Parathyroid adenoma (tissue), 2 donors: ENCODE measurements at regions not wholly inside any gene's neighbourhood (a gene's known extent, or its start where the extent isn't known, plus 50 kb on each side); places are given as distances from the start of the nearest gene placed in this dataset.

Experiments
- H2AFZ ChIP-seq: fragments of 300-600 bp; sonication (generic); one replicate; pipeline ENCODE4 v1.7.0; 2017; ENCODE audit warnings: antibody characterized with exemption, mild to moderate bottlenecking
- H3K27ac ChIP-seq: fragments of 300-600 bp; sonication (generic); one replicate; pipeline ENCODE4 v1.7.0; 2017
- H3K27me3 ChIP-seq: fragments of 300-600 bp; sonication (generic); one replicate; pipeline ENCODE4 v1.7.0; 2017; ENCODE audit warnings: low read length; ENCODE audit not compliant: control insufficient read depth, insufficient read depth
- H3K36me3 ChIP-seq: fragments of 300-600 bp; sonication (generic); one replicate; pipeline ENCODE4 v1.7.0; 2017; ENCODE audit warnings: low read length; ENCODE audit not compliant: control insufficient read depth, insufficient read depth
- H3K4me1 ChIP-seq: fragments of 300-600 bp; sonication (generic); one replicate; pipeline ENCODE4 v1.7.0; 2017; ENCODE audit warnings: control low read depth
- H3K4me2 ChIP-seq: fragments of 300-600 bp; sonication (generic); one replicate; pipeline ENCODE4 v1.7.0; 2017; ENCODE audit warnings: low read length
- H3K4me3 ChIP-seq: fragments of 300-600 bp; sonication (generic); one replicate; pipeline ENCODE4 v1.7.0; 2017; ENCODE audit warnings: low read depth, low read length
- H3K79me2 ChIP-seq: fragments of 300-600 bp; sonication (generic); one replicate; pipeline ENCODE4 v1.7.0; 2017; ENCODE audit warnings: control low read depth
- H3K9ac ChIP-seq: fragments of 300-600 bp; sonication (generic); one replicate; pipeline ENCODE4 v1.7.0; 2017; ENCODE audit warnings: mild to moderate bottlenecking
- H3K9me3 ChIP-seq: fragments of 300-600 bp; sonication (generic); one replicate; pipeline ENCODE4 v1.7.0; 2017; ENCODE audit warnings: low read length; ENCODE audit not compliant: control insufficient read depth
- TF ChIP-seq, protein P1 (sequence below): fragments of 300-600 bp; sonication (generic); IDR thresholded peaks from one replicate; pipeline ENCODE4 v1.7.0; 2017; ENCODE audit warnings: antibody characterized with exemption, mild to moderate bottlenecking
- donor health status: primary hyperparathyroidism.

DNA sequence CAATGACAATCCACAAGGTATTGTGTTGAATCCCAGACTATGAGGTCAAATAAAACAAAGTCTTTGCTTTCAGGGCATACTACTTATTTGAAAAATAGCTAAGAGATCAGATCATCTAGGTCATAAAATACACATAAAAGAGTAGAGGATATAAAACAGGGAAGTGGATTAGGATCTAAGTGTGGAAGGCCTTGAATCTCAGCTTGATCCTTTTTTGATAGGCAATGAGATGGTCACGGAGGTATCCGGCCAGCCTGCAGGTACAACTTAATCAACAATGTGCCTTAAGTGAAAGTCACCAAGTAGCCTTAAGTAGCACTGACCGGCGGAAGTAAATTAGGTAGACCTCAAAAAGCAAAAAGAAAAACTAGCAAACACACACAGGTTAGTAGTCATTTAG, 901.7 kb downstream of the KCNJ2 start:
- Histone ChIP-seq H3K79me2 (no peaks in the 10 kb centered on the region), H3K4me1 (no peaks in the 10 kb centered on the region), H3K4me3 (no peak overlapping the region), H3K36me3 (no peaks in the 10 kb centered on the region), H3K4me2 (no peak overlapping the region), H3K9ac (no peak overlapping the region), H2AFZ (no peak overlapping the region), H3K27me3 (no peaks in the 10 kb centered on the region), H3K27ac (no peak overlapping the region), H3K9me3 (no peaks in the 10 kb centered on the region)
- TF ChIP-seq, protein P1, sequence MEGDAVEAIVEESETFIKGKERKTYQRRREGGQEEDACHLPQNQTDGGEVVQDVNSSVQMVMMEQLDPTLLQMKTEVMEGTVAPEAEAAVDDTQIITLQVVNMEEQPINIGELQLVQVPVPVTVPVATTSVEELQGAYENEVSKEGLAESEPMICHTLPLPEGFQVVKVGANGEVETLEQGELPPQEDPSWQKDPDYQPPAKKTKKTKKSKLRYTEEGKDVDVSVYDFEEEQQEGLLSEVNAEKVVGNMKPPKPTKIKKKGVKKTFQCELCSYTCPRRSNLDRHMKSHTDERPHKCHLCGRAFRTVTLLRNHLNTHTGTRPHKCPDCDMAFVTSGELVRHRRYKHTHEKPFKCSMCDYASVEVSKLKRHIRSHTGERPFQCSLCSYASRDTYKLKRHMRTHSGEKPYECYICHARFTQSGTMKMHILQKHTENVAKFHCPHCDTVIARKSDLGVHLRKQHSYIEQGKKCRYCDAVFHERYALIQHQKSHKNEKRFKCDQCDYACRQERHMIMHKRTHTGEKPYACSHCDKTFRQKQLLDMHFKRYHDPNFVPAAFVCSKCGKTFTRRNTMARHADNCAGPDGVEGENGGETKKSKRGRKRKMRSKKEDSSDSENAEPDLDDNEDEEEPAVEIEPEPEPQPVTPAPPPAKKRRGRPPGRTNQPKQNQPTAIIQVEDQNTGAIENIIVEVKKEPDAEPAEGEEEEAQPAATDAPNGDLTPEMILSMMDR = no peak

- no peaks in the 10 kb centered on the region for H3K79me2 ChIP-seq
- H3K4me1 ChIP-seq = no peaks in the 10 kb centered on the region
- TF ChIP-seq, protein P1 = no peak
- H3K9ac ChIP-seq = no peak overlapping the region
- H3K27ac ChIP-seq = no peak overlapping the region
- H3K4me3 ChIP-seq = no peak overlapping the region
- no peaks in the 10 kb centered on the region for H3K9me3 ChIP-seq
- H3K27me3 ChIP-seq = no peaks in the 10 kb centered on the region
- no peak overlapping the region for H3K4me2 ChIP-seq
- no peaks in the 10 kb centered on the region for H3K36me3 ChIP-seq
- H2AFZ ChIP-seq = no peak overlapping the region
Measured at GRCh38 chr17:71071837-71072236, 902.5 kb downstream of the KCNJ2 start.

- no peak overlapping the region for H2AFZ ChIP-seq
- H3K36me3 ChIP-seq = no peaks in the 10 kb centered on the region
- no peak overlapping the region for H3K4me3 ChIP-seq
- H3K79me2 ChIP-seq = no peaks in the 10 kb centered on the region
- TF ChIP-seq, protein P1 = no peak
- H3K4me2 ChIP-seq = no peak overlapping the region
- H3K27me3 ChIP-seq = no peaks in the 10 kb centered on the region
- no peak overlapping the region for H3K27ac ChIP-seq
- H3K9ac ChIP-seq = no peak overlapping the region
- H3K9me3 ChIP-seq = no peaks in the 10 kb centered on the region
- no peaks in the 10 kb centered on the region for H3K4me1 ChIP-seq
Measured at GRCh38 chr17:71080937-71081336, 911.6 kb downstream of the KCNJ2 start.

- H3K9ac ChIP-seq = no peak overlapping the region
- H3K79me2 ChIP-seq = no peaks in the 10 kb centered on the region
- no peaks in the 10 kb centered on the region for H3K9me3 ChIP-seq
- no peaks in the 10 kb centered on the region for H3K27me3 ChIP-seq
- no peak overlapping the region for H2AFZ ChIP-seq
- H3K4me2 ChIP-seq = no peak overlapping the region
- H3K36me3 ChIP-seq = no peaks in the 10 kb centered on the region
- no peaks in the 10 kb centered on the region for H3K4me1 ChIP-seq
- TF ChIP-seq, protein P1 = no peak
- H3K27ac ChIP-seq = no peak overlapping the region
- H3K4me3 ChIP-seq = no peak overlapping the region
Measured at GRCh38 chr17:71081666-71082065, 912.3 kb downstream of the KCNJ2 start.

DNA sequence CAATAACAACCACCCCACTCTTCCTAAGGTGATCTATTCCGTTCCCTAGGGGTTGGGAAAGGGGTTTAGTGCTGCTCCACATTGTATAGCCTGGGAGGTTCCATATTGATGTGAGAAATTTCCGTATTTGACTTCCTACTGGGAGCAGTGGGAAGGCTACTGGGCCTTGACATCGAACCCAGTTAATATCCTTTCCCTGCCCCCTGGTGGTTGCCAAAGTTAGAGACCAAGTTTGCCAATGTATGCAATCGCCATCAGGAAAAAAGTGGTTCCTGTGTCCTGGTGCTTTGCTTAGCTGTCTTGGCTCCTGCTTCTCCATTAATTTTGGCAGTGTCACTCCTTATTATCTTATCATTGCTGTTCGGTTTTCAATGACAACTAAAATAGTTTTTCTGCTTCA, 914.9 kb downstream of the KCNJ2 start:
- no peak overlapping the region for H3K4me2 ChIP-seq
- no peak overlapping the region for H3K27ac ChIP-seq
- TF ChIP-seq, protein P1 = no peak

More for the DNA sequence above, 914.9 kb downstream of the KCNJ2 start:
- H3K79me2 ChIP-seq = no peaks in the 10 kb centered on the region
- H3K4me3 ChIP-seq = no peak overlapping the region
- no peaks in the 10 kb centered on the region for H3K9me3 ChIP-seq
- no peaks in the 10 kb centered on the region for H3K4me1 ChIP-seq
- H3K36me3 ChIP-seq = no peaks in the 10 kb centered on the region
- no peaks in the 10 kb centered on the region for H3K27me3 ChIP-seq
- no peak overlapping the region for H3K9ac ChIP-seq
- no peak overlapping the region for H2AFZ ChIP-seq
